Keratinocyte (primary cell): ENCODE measurements at regions not wholly inside any gene's neighbourhood (a gene's known extent, or its start where the extent isn't known, plus 50 kb on each side); places are given as distances from the start of the nearest gene placed in this dataset.

Experiments
- DNase-seq: peaks from one replicate; pipeline ENCODE4 v3.0.0-alpha.2; 2011; ENCODE audit warnings: low read depth, missing footprints, low spot score
- FAIRE-seq: peaks from 2 replicates; lab custom pipeline; 2011; peaks lifted over from hg19 to GRCh38; lab: Jason Lieb, UNC
- H2AFZ ChIP-seq: 2 replicates; pipeline ENCODE4 v1.6.0; 2012; ENCODE audit warnings: low read length, control low read depth, inconsistent platforms; ENCODE audit not compliant: control insufficient read depth
- H3K27ac ChIP-seq: 2 replicates; pipeline ENCODE4 v1.5.1; 2011; ENCODE audit warnings: low read length; ENCODE audit not compliant: control insufficient read depth, insufficient read depth
- H3K27me3 ChIP-seq: 3 replicates; pipeline ENCODE4 v1.6.0; 2011; ENCODE audit warnings: low read length; ENCODE audit not compliant: control insufficient read depth, insufficient read depth; ENCODE audit errors: extremely low read depth
- H3K36me3 ChIP-seq, 2 experiments: 2 replicates in 1 of 2; 3 replicates in 1 of 2; pipeline ENCODE4 v1.5.1; 2011; ENCODE audit warnings: low read length in 2 of 2, mild to moderate bottlenecking in 1 of 2; ENCODE audit not compliant: control insufficient read depth in 2 of 2, insufficient read depth in 2 of 2; ENCODE audit errors: extremely low read depth in 1 of 2
- H3K4me1 ChIP-seq: 3 replicates; pipeline ENCODE4 v1.5.1; 2011; ENCODE audit warnings: low read length; ENCODE audit not compliant: control insufficient read depth, insufficient read depth; ENCODE audit errors: extremely low read depth
- H3K4me2 ChIP-seq: 3 replicates; pipeline ENCODE4 v1.6.0; 2011; ENCODE audit warnings: low read depth, low read length; ENCODE audit not compliant: control insufficient read depth, insufficient read depth; ENCODE audit errors: extremely low read depth
- H3K4me3 ChIP-seq, 3 experiments: fragments of 200-600 bp in 1 of 3; sonication (generic) in 1 of 3; 2 replicates in 2 of 3; 3 replicates in 1 of 3; pipeline ENCODE4 v1.5.1; 2011 to 2016; ENCODE audit warnings: low read length in 3 of 3, mild to moderate bottlenecking in 3 of 3, control low read depth in 2 of 3, inconsistent platforms in 1 of 3, low read depth in 1 of 3, mixed read lengths in 1 of 3, mixed run types in 1 of 3, moderate library complexity in 1 of 3; ENCODE audit not compliant: control insufficient read depth in 2 of 3, insufficient read depth in 2 of 3; ENCODE audit errors: extremely low read depth in 1 of 3
- H3K79me2 ChIP-seq: 2 replicates; pipeline ENCODE4 v1.6.0; 2012; ENCODE audit warnings: low read length; ENCODE audit not compliant: control insufficient read depth, insufficient read depth
- H3K9ac ChIP-seq: 3 replicates; pipeline ENCODE4 v1.6.0; 2011; ENCODE audit warnings: low read length; ENCODE audit not compliant: control insufficient read depth, insufficient read depth; ENCODE audit errors: extremely low read depth
- H3K9me1 ChIP-seq: 3 replicates; pipeline ENCODE4 v1.6.0; 2011; ENCODE audit warnings: low read length; ENCODE audit not compliant: control insufficient read depth, insufficient read depth; ENCODE audit errors: extremely low read depth
- H3K9me3 ChIP-seq: 2 replicates; pipeline ENCODE4 v1.5.1; 2012; ENCODE audit warnings: low read depth, low read length; ENCODE audit not compliant: control insufficient read depth
- H4K20me1 ChIP-seq: 3 replicates; pipeline ENCODE4 v1.6.0; 2011; ENCODE audit warnings: low read length; ENCODE audit not compliant: control insufficient read depth, insufficient read depth; ENCODE audit errors: extremely low read depth
- CTCF ChIP-seq, 3 experiments: IDR thresholded peaks in 1 of 3; conservative IDR thresholded peaks in 1 of 3; optimal IDR thresholded peaks in 1 of 3; 2 replicates in 2 of 3; 3 replicates in 1 of 3; pipeline versions ENCODE3 to v1.5.1; 2011; ENCODE audit warnings: low read length in 3 of 3, mild to moderate bottlenecking in 3 of 3, moderate library complexity in 2 of 3, control low read depth in 1 of 3, inconsistent platforms in 1 of 3; ENCODE audit not compliant: insufficient read depth in 2 of 3; ENCODE audit errors: extremely low read depth in 1 of 3
- EZH2 ChIP-seq: IDR thresholded peaks from one replicate; pipeline ENCODE4 v1.6.1; 2012; ENCODE audit warnings: inconsistent platforms, mild to moderate bottlenecking, low read length, moderate library complexity
- dilution Hi-C: fragments of 300-500 bp; cut with MboI; formaldehyde crosslinking; loops from one replicate; pipeline ENCODE4 v1.7.0; 2020; ENCODE audit warnings: low sequenced_read_pairs; ENCODE audit not compliant: extremely low pct_ligation_motif_present

- Histone ChIP-seq H3K36me3 (no peaks in the 10 kb centered on the region), H3K4me3 (no peak overlapping the region), H3K9me1 (no peaks in the 10 kb centered on the region), H3K9me3 (no peaks in the 10 kb centered on the region), H3K27me3 (peaks cover 20% of the 10 kb centered on the region), H3K4me1 (no peaks in the 10 kb centered on the region), H2AFZ (no peak overlapping the region), H3K27ac (no peak overlapping the region), H3K4me2 (no peak overlapping the region), H4K20me1 (no peaks in the 10 kb centered on the region), H3K9ac (no peak overlapping the region), H3K79me2 (no peaks in the 10 kb centered on the region)
- FAIRE-seq: no peak
- TF ChIP-seq EZH2 (no peak), CTCF (optimal IDR thresholded peaks at IDR 0.05 in 1 of 3, IDR thresholded peaks at IDR 0.05 in 1 of 3, conservative IDR thresholded peaks at IDR 0.05 in 1 of 3; ENCODE audit: extremely low read depth in 1 of 3, insufficient read depth in 2 of 3, low read length in 3 of 3) (no peak)
- no peak for DNase-seq
- dilution Hi-C loops: no loop called here
These were observed 137.7 kb upstream of the ETS2 start for GRCh38 chr21:38668067-38668466.

GRCh38 chr21:38668541-38668940, 137.2 kb upstream of the ETS2 start:
- Histone ChIP-seq H4K20me1 (no peaks in the 10 kb centered on the region), H2AFZ (no peak overlapping the region), H3K9ac (no peak overlapping the region), H3K9me1 (no peaks in the 10 kb centered on the region), H3K4me2 (no peak overlapping the region), H3K36me3 (no peaks in the 10 kb centered on the region), H3K79me2 (no peaks in the 10 kb centered on the region), H3K27me3 (peaks cover 20% of the 10 kb centered on the region), H3K9me3 (no peaks in the 10 kb centered on the region), H3K27ac (no peak overlapping the region), H3K4me1 (no peaks in the 10 kb centered on the region), H3K4me3 (no peak overlapping the region)
- FAIRE-seq (no peak), DNase-seq (no peak)
- dilution Hi-C loops: no loop called here
- TF ChIP-seq CTCF (optimal IDR thresholded peaks at IDR 0.05 in 1 of 3, IDR thresholded peaks at IDR 0.05 in 1 of 3, conservative IDR thresholded peaks at IDR 0.05 in 1 of 3; ENCODE audit: extremely low read depth in 1 of 3, insufficient read depth in 2 of 3, low read length in 3 of 3): no peak
- no peak for TF ChIP-seq EZH2
